Activated CD8-positive, alpha-beta memory T cell treated with anti-CD3 and anti-CD28 coated beads, Interleukin-2, amount 10 ng/mL, durations not matched to agents 7 days and 5 days (primary cell): ENCODE measurements at regions not wholly inside any gene's neighbourhood (a gene's known extent, or its start where the extent isn't known, plus 50 kb on each side); places are given as distances from the start of the nearest gene placed in this dataset.

Experiments used
- ATAC-seq: fragments of 150-1000 bp; cut with Tn5 transposase; one replicate; pipeline ENCODE4 v1.10.0; 2021; ENCODE audit warnings: moderate library complexity
- CTCF ChIA-PET: fragments of 350-600 bp; sonication (Branson Sonifier 250); formaldehyde crosslinking; loops from one replicate; lab custom pipeline; 2021; ENCODE audit warnings: antibody characterized with exemption; lab: Charles Lee
- DNase-seq: peaks from one replicate; pipeline ENCODE4 v3.0.0-alpha.2; 2020
- H3K27ac Mint-ChIP-seq: one replicate; pipeline ENCODE4 v1.8.0; 2021; ENCODE audit warnings: mild to moderate bottlenecking, mixed read lengths
- H3K27me3 Mint-ChIP-seq: one replicate; pipeline ENCODE4 v1.8.0; 2021; ENCODE audit warnings: mixed read lengths
- H3K36me3 Mint-ChIP-seq: one replicate; pipeline ENCODE4 v1.8.0; 2021; ENCODE audit warnings: mild to moderate bottlenecking, mixed read lengths
- H3K4me1 Mint-ChIP-seq: one replicate; pipeline ENCODE4 v1.8.0; 2021; ENCODE audit warnings: mixed read lengths
- H3K4me3 Mint-ChIP-seq: one replicate; pipeline ENCODE4 v1.8.0; 2021; ENCODE audit warnings: mild to moderate bottlenecking, moderate library complexity, mixed read lengths
- H3K9me3 Mint-ChIP-seq: one replicate; pipeline ENCODE4 v1.8.0; 2022; ENCODE audit warnings: low read depth, mixed read lengths

- no peaks in the 10 kb centered on the region for H3K27me3 Mint-ChIP-seq
- H3K4me3 Mint-ChIP-seq, result no peak overlapping the region
- CTCF ChIA-PET, result no interaction called here
- H3K36me3 Mint-ChIP-seq, result peaks cover 21% of the 10 kb centered on the region
- H3K27ac Mint-ChIP-seq, result no peak overlapping the region
- peaks cover 14% of the 10 kb centered on the region for H3K9me3 Mint-ChIP-seq
- no peak for DNase-seq
- H3K4me1 Mint-ChIP-seq, result peaks cover 6% of the 10 kb centered on the region
- ATAC-seq, result no peak
Observed at GRCh38 chr12:91805031-91805430, 340.6 kb downstream of the BTG1 start.

- CTCF ChIA-PET, result no interaction called here
Observed at GRCh38 chr12:91804533-91804932, 341.1 kb downstream of the BTG1 start.

GRCh38 chr12:91801048-91801447 lies 344.6 kb downstream of the BTG1 start:
- peaks cover 3% of the 10 kb centered on the region for H3K9me3 Mint-ChIP-seq
- DNase-seq (no peak), ATAC-seq (no peak)
- H3K36me3 Mint-ChIP-seq, result peaks cover 4% of the 10 kb centered on the region
- CTCF ChIA-PET, result interaction anchor here (1.1 kb wide), 1 partner anchor 11 kb away, joined by 4 read pairs; no protein-coding TSS in a partner anchor
- no peaks in the 10 kb centered on the region for H3K27me3 Mint-ChIP-seq
- no peak overlapping the region for H3K27ac Mint-ChIP-seq
- H3K4me3 Mint-ChIP-seq, result no peak overlapping the region
- H3K4me1 Mint-ChIP-seq, result peaks cover 6% of the 10 kb centered on the region

More at GRCh38 chr12:91804533-91804932, 341.1 kb downstream of the BTG1 start:
- H3K9me3 Mint-ChIP-seq, result peaks cover 14% of the 10 kb centered on the region
- H3K27me3 Mint-ChIP-seq, result no peaks in the 10 kb centered on the region
- H3K4me1 Mint-ChIP-seq, result peaks cover 6% of the 10 kb centered on the region
- ATAC-seq (no peak), DNase-seq (no peak)
- peaks cover 21% of the 10 kb centered on the region for H3K36me3 Mint-ChIP-seq
- H3K27ac Mint-ChIP-seq, result no peak overlapping the region
- H3K4me3 Mint-ChIP-seq, result no peak overlapping the region

DNA sequence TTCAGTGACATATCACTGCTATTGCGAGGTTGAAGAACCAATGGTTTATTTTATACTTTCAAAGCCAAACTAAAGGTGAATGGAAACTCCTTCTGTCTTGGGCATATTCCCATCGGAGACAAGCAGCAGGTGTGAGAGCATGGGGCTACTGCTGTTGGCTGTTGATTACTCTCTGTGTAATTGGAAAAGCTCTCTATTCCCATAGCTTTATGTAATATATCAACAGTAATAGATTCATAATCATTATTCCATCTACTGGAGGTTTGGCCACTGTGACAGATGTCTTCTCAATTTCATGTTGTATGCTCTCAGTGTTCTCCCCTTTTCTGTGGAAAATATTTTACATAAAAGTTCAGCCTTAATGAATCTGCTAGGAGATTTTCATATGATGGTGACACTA lies 352.0 kb downstream of the BTG1 start:
- CTCF ChIA-PET, result no interaction called here
- ATAC-seq, result no peak
- no peaks in the 10 kb centered on the region for H3K27me3 Mint-ChIP-seq

DNA sequence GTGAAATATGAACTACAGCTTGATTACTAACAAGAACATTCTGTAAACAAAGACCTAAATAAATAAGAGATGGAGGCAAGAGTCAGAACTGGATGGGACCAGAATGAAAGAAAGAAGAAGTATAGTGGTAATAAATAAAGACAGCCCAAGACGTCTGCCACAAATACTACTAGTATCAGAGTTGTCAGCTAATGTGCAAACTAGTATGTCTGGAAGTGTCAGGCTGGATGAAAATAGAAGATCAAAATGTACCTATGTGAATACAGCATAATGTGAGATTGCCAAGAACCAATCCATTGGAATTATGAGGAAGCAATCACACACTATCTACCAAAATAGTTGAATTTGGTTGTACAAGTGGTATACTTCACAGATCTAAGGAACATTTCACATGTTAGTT lies 353.0 kb downstream of the BTG1 start:
- DNase-seq, result no peak
- Mint-ChIP-seq H3K4me1 (no peaks in the 10 kb centered on the region), H3K36me3 (no peaks in the 10 kb centered on the region), H3K9me3 (no peaks in the 10 kb centered on the region), H3K27ac (no peak overlapping the region), H3K27me3 (no peaks in the 10 kb centered on the region), H3K4me3 (no peak overlapping the region)
- ATAC-seq, result no peak
- CTCF ChIA-PET, result interaction anchor here (0.6 kb wide), 1 partner anchor 1782 kb away, joined by 3 read pairs; no protein-coding TSS in a partner anchor

More for the DNA sequence above, 352.0 kb downstream of the BTG1 start:
- no peak overlapping the region for H3K27ac Mint-ChIP-seq
- H3K9me3 Mint-ChIP-seq, result no peaks in the 10 kb centered on the region
- DNase-seq, result no peak
- H3K4me3 Mint-ChIP-seq, result no peak overlapping the region
- H3K36me3 Mint-ChIP-seq, result no peaks in the 10 kb centered on the region
- no peaks in the 10 kb centered on the region for H3K4me1 Mint-ChIP-seq

- H3K27ac Mint-ChIP-seq, result no peak overlapping the region
- peaks cover 11% of the 10 kb centered on the region for H3K4me1 Mint-ChIP-seq
- peaks cover 2% of the 10 kb centered on the region for H3K36me3 Mint-ChIP-seq
- no peaks in the 10 kb centered on the region for H3K9me3 Mint-ChIP-seq
- CTCF ChIA-PET, result interaction anchor here (2.4 kb wide), 1 partner anchor 25 kb away, joined by 13 read pairs; no protein-coding TSS in a partner anchor
- no peaks in the 10 kb centered on the region for H3K27me3 Mint-ChIP-seq
- H3K4me3 Mint-ChIP-seq, result no peak overlapping the region
- DNase-seq (no peak), ATAC-seq (no peak)
Observed at GRCh38 chr12:91786499-91787272, 359.0 kb downstream of the BTG1 start.

- H3K27ac Mint-ChIP-seq, result no peak overlapping the region
- ATAC-seq, result no peak
- H3K9me3 Mint-ChIP-seq, result no peaks in the 10 kb centered on the region
- H3K36me3 Mint-ChIP-seq, result peaks cover 4% of the 10 kb centered on the region
- DNase-seq, result no peak
- H3K4me1 Mint-ChIP-seq, result peaks cover 11% of the 10 kb centered on the region
- no peaks in the 10 kb centered on the region for H3K27me3 Mint-ChIP-seq
- CTCF ChIA-PET, result interaction anchor here (2.4 kb wide), 1 partner anchor 26 kb away, joined by 13 read pairs; no protein-coding TSS in a partner anchor
- no peak overlapping the region for H3K4me3 Mint-ChIP-seq
Observed at GRCh38 chr12:91785655-91786498, 359.8 kb downstream of the BTG1 start.

DNA sequence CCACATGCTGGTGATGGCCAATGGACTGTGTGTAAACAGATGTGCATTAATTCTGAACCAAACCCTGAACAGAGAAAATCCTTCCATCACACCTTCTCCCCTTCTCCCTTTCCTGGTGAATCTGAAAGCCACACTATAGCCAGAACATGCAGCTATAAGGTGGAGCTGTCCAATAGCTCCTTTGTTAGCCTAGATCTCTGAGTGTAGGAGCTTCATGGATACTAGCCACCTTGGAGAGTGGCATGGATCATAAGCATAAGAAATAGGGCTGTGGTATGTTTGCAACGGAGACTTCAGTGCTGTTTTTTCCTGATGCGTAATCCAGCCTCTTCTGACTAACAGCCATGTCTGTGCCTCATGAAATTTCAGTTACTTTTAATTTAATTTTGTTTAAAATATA lies 364.5 kb downstream of the BTG1 start:
- CTCF ChIA-PET, result no interaction called here
- Mint-ChIP-seq H3K36me3 (peaks cover 4% of the 10 kb centered on the region), H3K27me3 (no peaks in the 10 kb centered on the region), H3K4me3 (no peak overlapping the region), H3K4me1 (peaks cover 22% of the 10 kb centered on the region), H3K27ac (no peak overlapping the region), H3K9me3 (no peaks in the 10 kb centered on the region)
- DNase-seq (no peak), ATAC-seq (no peak)

DNA sequence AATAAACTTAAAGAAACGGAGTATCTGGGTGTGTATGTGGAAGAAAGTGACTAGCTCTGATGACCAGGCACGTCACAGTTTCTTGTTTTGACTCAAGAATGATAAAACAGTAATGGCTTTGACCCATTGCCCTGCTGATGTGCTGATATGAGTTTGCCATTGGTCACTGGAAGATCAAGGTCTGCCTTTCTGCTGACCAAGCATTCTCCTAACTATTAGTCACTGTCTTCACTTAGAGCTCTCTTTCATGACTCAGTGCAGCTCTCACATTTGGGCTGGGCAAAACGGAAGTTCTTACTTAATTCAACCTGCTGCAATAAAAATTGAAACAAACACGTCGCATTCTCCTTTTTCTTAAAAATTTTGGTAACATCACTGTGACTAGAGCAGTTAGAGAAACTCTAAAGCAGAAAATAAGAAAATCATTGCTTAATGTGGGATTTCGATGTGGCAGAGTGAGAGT lies 366.7 kb downstream of the BTG1 start:
- Mint-ChIP-seq H3K27me3 (no peaks in the 10 kb centered on the region), H3K9me3 (no peaks in the 10 kb centered on the region), H3K4me1 (peaks cover 17% of the 10 kb centered on the region), H3K4me3 (peak overlapping the region; percentile 37), H3K36me3 (peaks cover 3% of the 10 kb centered on the region), H3K27ac (peak overlapping the region; percentile 66)
- peak; percentile 97 for ATAC-seq
- CTCF ChIA-PET, result interaction anchor here (0.8 to 1.6 kb wide), 2 partner anchors 33 to 355 kb away, joined by 3 read pairs; no protein-coding TSS in a partner anchor
- peak; percentile 64 for DNase-seq

- no peak for DNase-seq
- Mint-ChIP-seq H3K4me1 (peaks cover 17% of the 10 kb centered on the region), H3K27me3 (no peaks in the 10 kb centered on the region), H3K9me3 (no peaks in the 10 kb centered on the region), H3K27ac (peak overlapping the region; percentile 70), H3K4me3 (no peak overlapping the region), H3K36me3 (peaks cover 3% of the 10 kb centered on the region)
- peak; percentile 24 for ATAC-seq
- CTCF ChIA-PET, result interaction anchor here (0.8 to 1.6 kb wide), 2 partner anchors 34 to 356 kb away, joined by 3 read pairs; no protein-coding TSS in a partner anchor
Observed at GRCh38 chr12:91778091-91778832, 367.4 kb downstream of the BTG1 start.

DNA sequence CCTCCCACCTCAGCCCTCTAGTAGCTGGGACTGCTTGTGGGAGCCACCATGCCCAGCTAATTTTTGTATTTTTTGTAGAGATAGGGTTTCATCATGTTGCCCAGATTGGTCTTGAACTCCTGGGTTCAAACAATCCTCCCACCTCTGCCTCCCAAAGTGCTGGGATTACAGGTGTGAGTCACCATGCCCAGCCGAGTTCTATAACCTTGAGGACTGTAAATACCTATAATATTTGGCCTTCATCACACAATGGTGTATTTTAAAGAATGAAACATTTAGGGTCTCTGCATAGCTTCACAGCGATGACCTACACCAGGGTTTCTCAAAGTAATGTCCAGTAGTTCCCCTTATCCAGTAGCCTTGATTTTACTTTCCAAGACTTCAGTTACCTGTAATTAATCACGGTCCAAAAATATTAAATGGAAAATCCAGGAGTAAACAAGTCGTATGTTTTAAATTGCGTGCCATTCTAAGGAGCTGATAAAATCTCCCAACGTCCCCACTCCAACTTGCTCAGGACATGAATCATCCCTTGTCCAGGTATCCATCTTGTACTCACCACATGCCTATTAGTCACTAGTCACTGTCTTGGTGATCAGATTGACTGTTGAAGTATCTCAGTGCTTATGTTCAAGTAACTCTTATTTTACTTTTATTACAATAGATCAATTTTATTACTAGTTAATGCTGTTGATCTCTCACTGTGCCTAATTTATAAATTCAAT lies 368.2 kb downstream of the BTG1 start:
- no peaks in the 10 kb centered on the region for H3K9me3 Mint-ChIP-seq
- H3K36me3 Mint-ChIP-seq, result peaks cover 3% of the 10 kb centered on the region
- peaks cover 17% of the 10 kb centered on the region for H3K4me1 Mint-ChIP-seq
- ATAC-seq (no peak), DNase-seq (no peak)
- H3K27me3 Mint-ChIP-seq, result no peaks in the 10 kb centered on the region
- H3K27ac Mint-ChIP-seq, result no peak overlapping the region
- CTCF ChIA-PET, result interaction anchor here (1.0 kb wide), 1 partner anchor 34 kb away, joined by 4 read pairs; no protein-coding TSS in a partner anchor
- no peak overlapping the region for H3K4me3 Mint-ChIP-seq

GRCh38 chr12:91774434-91774921 lies 371.2 kb downstream of the BTG1 start:
- peaks cover 16% of the 10 kb centered on the region for H3K4me1 Mint-ChIP-seq
- ATAC-seq, result no peak
- CTCF ChIA-PET, result no interaction called here

More at GRCh38 chr12:91774434-91774921, 371.2 kb downstream of the BTG1 start:
- Mint-ChIP-seq H3K36me3 (no peaks in the 10 kb centered on the region), H3K27ac (no peak overlapping the region), H3K9me3 (no peaks in the 10 kb centered on the region), H3K4me3 (no peak overlapping the region), H3K27me3 (no peaks in the 10 kb centered on the region)
- no peak for DNase-seq
